HG02970 (cell line): ENCODE measurements at regions not wholly inside any gene's neighbourhood (a gene's known extent, or its start where the extent isn't known, plus 50 kb on each side); places are given as distances from the start of the nearest gene placed in this dataset.

ENCODE experiments used
- ATAC-seq: cut with Tn5 transposase; IDR thresholded peaks from one replicate; pipeline ENCODE4 v1.9.1; 2021; ENCODE audit warnings: mild to moderate bottlenecking, moderate library complexity, moderate number of reproducible peaks; ENCODE audit not compliant: unreplicated experiment, low FRiP score

- ATAC-seq, result no peak
Observed at GRCh38 chr9:115746496-115746895, 407.1 kb upstream of the PAPPA start.

GRCh38 chr9:115747731-115748130, 405.9 kb upstream of the PAPPA start:
- ATAC-seq, result no peak

DNA sequence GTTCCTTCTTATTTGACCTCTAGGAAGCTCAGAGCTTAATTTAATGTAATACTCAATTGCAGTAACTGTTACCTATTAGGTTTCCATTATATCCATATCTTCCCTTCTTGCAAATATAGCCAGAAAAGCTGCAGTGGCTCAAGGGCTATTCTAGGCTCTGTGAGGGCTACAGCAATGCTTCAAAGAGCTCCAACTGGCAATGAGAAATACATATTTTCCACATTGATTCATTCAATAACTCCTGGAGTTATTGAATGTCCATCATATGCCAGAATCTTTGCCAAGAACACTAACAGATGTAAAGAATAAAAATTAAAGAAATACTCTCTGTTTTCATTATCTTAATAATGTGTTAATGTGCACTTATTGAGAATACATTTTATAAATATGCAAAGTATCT, 396.9 kb upstream of the PAPPA start:
- no peak for ATAC-seq

- no peak for ATAC-seq
Observed at GRCh38 chr9:115757461-115757860, 396.1 kb upstream of the PAPPA start.

GRCh38 chr9:115758441-115758840, 395.1 kb upstream of the PAPPA start:
- ATAC-seq, result no peak

DNA sequence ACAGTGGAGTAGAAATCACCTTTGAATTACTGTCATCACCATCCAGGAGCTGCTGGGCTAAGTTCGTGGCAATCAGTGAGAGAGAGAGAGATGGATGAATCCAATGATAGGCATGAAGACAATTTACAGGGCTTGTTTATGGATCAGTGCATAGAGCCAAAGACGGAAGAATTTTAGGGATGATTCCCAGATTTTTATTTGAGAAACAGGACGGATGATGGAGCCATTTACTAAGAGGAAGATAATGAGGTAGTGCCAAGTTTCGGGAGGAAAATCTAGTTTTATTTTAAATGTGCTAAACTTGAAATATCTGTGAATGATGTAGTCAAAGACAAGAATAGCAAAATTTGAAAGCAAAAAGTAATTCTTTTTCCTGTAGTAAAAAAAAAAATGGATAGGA, 394.2 kb upstream of the PAPPA start:
- ATAC-seq, result no peak

DNA sequence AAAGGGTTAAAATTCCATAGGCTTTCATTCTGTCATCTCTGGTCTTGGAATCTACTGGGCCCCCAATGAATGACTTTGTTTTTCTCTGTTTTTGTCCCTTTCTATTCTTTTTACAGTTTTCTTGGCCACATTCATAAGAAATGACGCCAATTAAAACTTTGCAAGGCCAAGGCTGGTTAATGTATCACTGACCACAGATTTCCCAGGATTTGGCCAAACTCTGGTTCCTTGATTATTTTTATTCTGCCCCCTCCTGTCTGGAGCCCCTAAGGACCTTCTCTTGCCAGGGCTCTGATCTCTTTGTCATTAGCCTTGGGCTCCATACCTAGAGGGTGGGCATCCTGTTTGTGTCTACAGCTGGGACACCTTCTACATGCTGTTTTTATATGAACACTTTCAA, 388.9 kb upstream of the PAPPA start:
- ATAC-seq, result no peak

DNA sequence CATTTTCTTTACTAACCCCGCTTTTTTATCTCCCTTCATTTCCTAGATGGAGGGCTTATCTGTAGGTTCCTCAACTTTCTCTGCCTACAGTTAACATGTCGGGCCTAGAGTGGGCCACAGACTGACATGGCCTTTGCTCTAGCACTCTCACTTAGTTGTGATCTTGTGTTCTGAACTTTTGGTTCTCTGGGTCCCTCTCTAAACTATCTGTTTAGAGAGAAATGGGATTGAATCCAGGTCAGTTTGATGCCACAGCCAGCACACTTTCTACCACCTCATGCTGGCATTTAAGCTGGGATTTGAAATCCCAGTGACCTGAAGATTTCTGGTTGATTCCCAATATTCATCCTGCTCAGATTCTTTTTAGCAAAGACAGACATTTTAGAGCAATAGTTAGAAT, 388.5 kb upstream of the PAPPA start:
- no peak for ATAC-seq

DNA sequence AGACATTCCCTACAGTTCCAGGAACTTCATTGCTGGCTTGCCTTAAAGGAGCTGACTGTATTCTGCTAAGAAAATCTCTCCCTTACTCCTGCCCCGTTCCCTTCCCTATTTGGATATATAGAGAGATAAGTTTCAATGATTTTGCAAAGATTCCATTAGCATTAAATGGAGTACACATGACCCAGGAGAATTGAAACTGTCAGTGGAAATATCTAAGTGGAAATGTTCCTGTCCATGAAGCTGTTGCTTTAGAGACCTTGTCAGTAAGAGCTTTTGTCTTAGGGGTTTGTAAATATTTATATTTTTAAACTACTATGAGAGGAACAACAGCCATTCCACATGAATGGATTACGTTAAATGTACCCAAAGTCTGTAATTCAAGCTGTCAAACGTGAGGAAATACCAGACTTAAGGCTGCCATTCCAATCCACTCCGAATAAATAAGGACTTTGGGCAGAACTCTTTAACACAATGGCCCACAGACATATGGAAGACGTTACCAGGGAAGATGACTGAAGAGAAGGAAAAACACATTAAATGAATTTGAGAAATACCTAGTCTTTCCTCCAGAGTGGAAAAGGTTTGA, 387.1 kb upstream of the PAPPA start:
- no peak for ATAC-seq

DNA sequence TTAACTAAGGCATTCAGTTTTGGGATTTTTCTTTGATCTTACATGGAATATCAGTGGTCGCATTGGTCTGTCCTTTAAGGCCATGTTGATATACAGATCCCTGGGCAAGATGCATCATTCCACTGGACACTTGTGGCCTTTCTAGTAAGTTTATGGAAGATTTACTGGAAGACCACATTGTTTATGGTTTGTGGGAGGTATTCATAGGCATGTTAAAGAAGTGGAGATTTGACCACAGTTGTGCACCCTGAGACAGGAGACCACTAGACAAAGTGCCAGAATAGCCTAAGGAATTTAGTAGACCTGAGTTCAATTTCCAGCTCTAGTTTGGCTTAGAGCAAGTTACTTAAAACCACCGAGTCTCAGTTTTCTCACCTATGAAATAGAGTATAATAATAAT, 383.1 kb upstream of the PAPPA start:
- ATAC-seq, result no peak

GRCh38 chr9:115775659-115776058, 377.9 kb upstream of the PAPPA start:
- no peak for ATAC-seq

- no peak for ATAC-seq
Observed at GRCh38 chr9:115777610-115778009, 376.0 kb upstream of the PAPPA start.

- no peak for ATAC-seq
Observed at GRCh38 chr9:115781070-115781736, 372.4 kb upstream of the PAPPA start.

GRCh38 chr9:115786321-115786720, 367.3 kb upstream of the PAPPA start:
- ATAC-seq, result no peak

- no peak for ATAC-seq
Observed at GRCh38 chr9:115790520-115790919, 363.1 kb upstream of the PAPPA start.

- no peak for ATAC-seq
Observed at GRCh38 chr9:115794921-115795475, 358.6 kb upstream of the PAPPA start.

- ATAC-seq, result no peak
Observed at GRCh38 chr9:115799734-115800133, 353.9 kb upstream of the PAPPA start.

DNA sequence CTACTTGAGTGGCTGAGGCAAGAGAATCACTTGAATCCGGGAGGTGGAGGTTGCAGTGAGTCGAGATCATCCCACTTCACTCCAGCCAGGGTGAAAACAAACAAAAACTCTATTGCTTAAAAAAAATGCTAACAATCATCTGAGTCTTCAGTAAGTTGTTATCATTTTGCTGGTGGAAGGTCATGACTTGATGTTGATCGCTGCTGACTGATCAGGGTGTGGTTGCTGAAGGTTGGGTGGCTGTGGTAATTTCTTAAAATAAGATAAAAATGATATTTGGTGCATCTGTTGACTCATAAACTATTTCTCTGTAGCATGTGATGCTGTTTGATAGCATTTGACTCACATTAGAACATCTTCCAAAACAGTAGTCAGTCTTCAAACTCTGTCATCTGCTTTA, 349.4 kb upstream of the PAPPA start:
- no peak for ATAC-seq

- ATAC-seq, result no peak
Observed at GRCh38 chr9:115808108-115808507, 345.5 kb upstream of the PAPPA start.

GRCh38 chr9:115808695-115809094, 344.9 kb upstream of the PAPPA start:
- no peak for ATAC-seq

GRCh38 chr9:115810166-115810565, 343.4 kb upstream of the PAPPA start:
- ATAC-seq, result no peak

DNA sequence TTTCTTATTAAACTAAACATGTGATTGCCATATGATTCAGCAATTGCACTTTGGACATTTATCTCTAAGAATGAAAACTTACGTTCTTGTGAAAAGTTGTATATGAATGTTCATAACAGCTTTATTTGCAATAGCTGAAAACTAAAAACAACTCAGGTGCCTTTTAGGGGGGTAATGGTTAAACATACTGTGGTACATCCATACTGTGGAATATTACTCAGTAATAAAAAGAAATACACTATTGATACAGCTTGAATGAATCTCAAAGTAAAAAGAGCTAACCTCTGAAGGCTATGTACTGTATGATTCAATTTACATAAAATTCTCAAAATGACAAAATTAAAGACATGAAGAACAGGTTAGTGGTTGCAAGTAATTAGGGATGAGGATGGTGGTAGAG, 339.5 kb upstream of the PAPPA start:
- no peak for ATAC-seq
